ENCODE measurements at regions not wholly inside any gene's neighbourhood (a gene's known extent, or its start where the extent isn't known, plus 50 kb on each side); places are given as distances from the start of the nearest gene placed in this dataset.

- Mint-ChIP-seq H3K4me1 (no peaks in the 10 kb centered on the region), H3K27ac (no peak overlapping the region), H3K4me3 (no peak overlapping the region), H3K36me3 (no peaks in the 10 kb centered on the region), H3K27me3 (ENCODE audit: low read depth in 3 of 3) (no peaks in the 10 kb centered on the region), H3K9me3 (peaks cover 0 to 5% (median 0%) of the 10 kb centered on the region in 7 donors)
- H3K9ac ChIP-seq (ENCODE audit: insufficient read depth, low read length, poor library complexity, severe bottlenecking), result no peak overlapping the region
- H3K4me2 ChIP-seq (replicated peaks; ENCODE audit: extremely low read depth, low read length, poor library complexity, severe bottlenecking), result no peak overlapping the region
- intact Hi-C loops (cut with micrococcal nuclease), result no loop called here
- no peak overlapping the region for H2AFZ ChIP-seq (ENCODE audit: insufficient read depth, low read depth, low read length, poor library complexity, severe bottlenecking)
- no peaks in the 10 kb centered on the region for H3K79me2 ChIP-seq (ENCODE audit: insufficient read depth, low read length)
- H3K36me3 ChIP-seq (replicated peaks in 1 of 2; ENCODE audit: control insufficient read depth in 1 of 2, insufficient read depth in 2 of 2, low read length in 2 of 2), result no peaks in the 10 kb centered on the region
- H3K9me3 ChIP-seq (replicated peaks in 1 of 2; ENCODE audit: control insufficient read depth in 1 of 2, insufficient read depth in 1 of 2, low read length in 2 of 2), result no peaks in the 10 kb centered on the region
- H3K4me3 ChIP-seq (replicated peaks in 1 of 3; ENCODE audit: low read depth in 2 of 3, low read length in 3 of 3), result no peak overlapping the region
- no peak overlapping the region for H3K27ac ChIP-seq (ENCODE audit: low read depth in 1 of 2, low read length in 2 of 2)
- H3K4me1 ChIP-seq (ENCODE audit: control insufficient read depth in 1 of 2, insufficient read depth in 2 of 2, low read length in 2 of 2), result no peaks in the 10 kb centered on the region
- no peak for DNase-seq
- H3K27me3 ChIP-seq (ENCODE audit: control insufficient read depth in 2 of 2, insufficient read depth in 2 of 2, low read length in 2 of 2), result no peaks in the 10 kb centered on the region
- H4K20me1 ChIP-seq (ENCODE audit: insufficient read depth, low read length), result no peaks in the 10 kb centered on the region
- no peak for TF ChIP-seq CTCF (IDR thresholded peaks at IDR 0.05)
Observed at GRCh38 chr1:88250915-88251314, 433.2 kb upstream of the PKN2 start.

GRCh38 chr1:88252745-88253144, 431.3 kb upstream of the PKN2 start:
- Histone ChIP-seq H3K27me3 (ENCODE audit: control insufficient read depth in 2 of 2, insufficient read depth in 2 of 2, low read length in 2 of 2) (no peaks in the 10 kb centered on the region), H2AFZ (ENCODE audit: insufficient read depth, low read depth, low read length, poor library complexity, severe bottlenecking) (no peak overlapping the region), H3K36me3 (replicated peaks in 1 of 2; ENCODE audit: control insufficient read depth in 1 of 2, insufficient read depth in 2 of 2, low read length in 2 of 2) (no peaks in the 10 kb centered on the region), H3K9me3 (replicated peaks in 1 of 2; ENCODE audit: control insufficient read depth in 1 of 2, insufficient read depth in 1 of 2, low read length in 2 of 2) (no peaks in the 10 kb centered on the region), H3K4me2 (replicated peaks; ENCODE audit: extremely low read depth, low read length, poor library complexity, severe bottlenecking) (no peak overlapping the region), H3K27ac (ENCODE audit: low read depth in 1 of 2, low read length in 2 of 2) (no peak overlapping the region), H3K4me1 (ENCODE audit: control insufficient read depth in 1 of 2, insufficient read depth in 2 of 2, low read length in 2 of 2) (no peaks in the 10 kb centered on the region), H3K9ac (ENCODE audit: insufficient read depth, low read length, poor library complexity, severe bottlenecking) (no peak overlapping the region), H3K79me2 (ENCODE audit: insufficient read depth, low read length) (no peaks in the 10 kb centered on the region), H3K4me3 (replicated peaks in 1 of 3; ENCODE audit: low read depth in 2 of 3, low read length in 3 of 3) (no peak overlapping the region), H4K20me1 (ENCODE audit: insufficient read depth, low read length) (no peaks in the 10 kb centered on the region)
- Mint-ChIP-seq H3K27me3 (ENCODE audit: low read depth in 3 of 3) (no peaks in the 10 kb centered on the region), H3K27ac (no peak overlapping the region), H3K36me3 (no peaks in the 10 kb centered on the region), H3K4me3 (no peak overlapping the region), H3K4me1 (no peaks in the 10 kb centered on the region), H3K9me3 (peaks cover 0 to 2% (median 0%) of the 10 kb centered on the region in 7 donors)
- intact Hi-C loops (cut with micrococcal nuclease), result no loop called here
- DNase-seq, result no peak
- no peak for TF ChIP-seq CTCF (IDR thresholded peaks at IDR 0.05)

Data from CD14-positive monocyte (primary cell).